Stimulated activated CD4-positive, alpha-beta T cell treated with anti-CD3 and anti-CD28 coated beads, Interleukin-4, amount 100 ng/mL, for 1 hour (primary cell): ENCODE measurements at regions not wholly inside any gene's neighbourhood (a gene's known extent, or its start where the extent isn't known, plus 50 kb on each side); places are given as distances from the start of the nearest gene placed in this dataset.

Experiments used
- DNase-seq: peaks from one replicate; pipeline ENCODE4 v3.0.0-alpha.2; 2020

- no peak for DNase-seq
Observed at GRCh38 chr6:152905551-152906299, 77.1 kb downstream of the FBXO5 start.

- no peak for DNase-seq
Observed at GRCh38 chr6:152909241-152909640, 73.6 kb downstream of the FBXO5 start.

GRCh38 chr6:152916035-152916434 lies 66.8 kb downstream of the FBXO5 start:
- DNase-seq: no peak

- DNase-seq: no peak
Observed at GRCh38 chr6:152918991-152919390, 63.9 kb downstream of the FBXO5 start.

GRCh38 chr6:152920016-152920415 lies 62.8 kb downstream of the FBXO5 start:
- DNase-seq: no peak
